ENCODE measurements at regions not wholly inside any gene's neighbourhood (a gene's known extent, or its start where the extent isn't known, plus 50 kb on each side); places are given as distances from the start of the nearest gene placed in this dataset.

DNA sequence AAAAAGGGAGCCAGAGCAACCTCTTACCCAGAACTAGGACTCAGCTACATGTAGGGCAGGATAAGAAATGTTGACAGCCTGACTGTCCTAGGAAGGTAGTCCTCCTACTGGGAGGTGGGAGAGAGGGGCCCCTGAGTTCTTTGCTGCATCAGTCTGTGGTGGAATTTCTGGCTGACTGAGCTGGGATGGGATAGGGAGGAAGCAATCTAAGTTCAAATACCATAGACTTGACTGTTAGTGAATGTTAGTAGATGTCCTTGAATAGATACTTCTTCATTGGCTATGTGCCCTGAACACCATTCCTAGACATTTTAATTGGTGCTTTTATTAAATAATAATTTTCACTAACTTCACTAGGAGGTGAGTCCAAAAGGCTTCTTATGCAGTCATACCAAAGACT, 1343.6 kb upstream of the CITED2 start:
- TF ChIP-seq POLR2AphosphoS5 (IDR thresholded peaks at IDR 0.05): no peak
- TF ChIP-seq, protein P1, sequence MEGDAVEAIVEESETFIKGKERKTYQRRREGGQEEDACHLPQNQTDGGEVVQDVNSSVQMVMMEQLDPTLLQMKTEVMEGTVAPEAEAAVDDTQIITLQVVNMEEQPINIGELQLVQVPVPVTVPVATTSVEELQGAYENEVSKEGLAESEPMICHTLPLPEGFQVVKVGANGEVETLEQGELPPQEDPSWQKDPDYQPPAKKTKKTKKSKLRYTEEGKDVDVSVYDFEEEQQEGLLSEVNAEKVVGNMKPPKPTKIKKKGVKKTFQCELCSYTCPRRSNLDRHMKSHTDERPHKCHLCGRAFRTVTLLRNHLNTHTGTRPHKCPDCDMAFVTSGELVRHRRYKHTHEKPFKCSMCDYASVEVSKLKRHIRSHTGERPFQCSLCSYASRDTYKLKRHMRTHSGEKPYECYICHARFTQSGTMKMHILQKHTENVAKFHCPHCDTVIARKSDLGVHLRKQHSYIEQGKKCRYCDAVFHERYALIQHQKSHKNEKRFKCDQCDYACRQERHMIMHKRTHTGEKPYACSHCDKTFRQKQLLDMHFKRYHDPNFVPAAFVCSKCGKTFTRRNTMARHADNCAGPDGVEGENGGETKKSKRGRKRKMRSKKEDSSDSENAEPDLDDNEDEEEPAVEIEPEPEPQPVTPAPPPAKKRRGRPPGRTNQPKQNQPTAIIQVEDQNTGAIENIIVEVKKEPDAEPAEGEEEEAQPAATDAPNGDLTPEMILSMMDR (IDR thresholded peaks at IDR 0.05; ENCODE audit: poor library complexity, severe bottlenecking): no peak
- TF ChIP-seq RAD21 (conservative IDR thresholded peaks at IDR 0.05): no peak
- TF ChIP-seq EZH2 (IDR thresholded peaks at IDR 0.05; ENCODE audit: borderline replicate concordance, insufficient read depth, low read length, poor library complexity, severe bottlenecking): no peak
- no peak for TF ChIP-seq EP300 (conservative IDR thresholded peaks at IDR 0.05; ENCODE audit: poor library complexity, severe bottlenecking)
- no peak for TF ChIP-seq TAF1 (IDR thresholded peaks at IDR 0.05; ENCODE audit: low read depth)
- no peak for TF ChIP-seq MXI1 (conservative IDR thresholded peaks at IDR 0.05; ENCODE audit: poor library complexity, severe bottlenecking)

Measured in neural cell (in vitro differentiated cells).